Neural cell (in vitro differentiated cells): ENCODE measurements at regions not wholly inside any gene's neighbourhood (a gene's known extent, or its start where the extent isn't known, plus 50 kb on each side); places are given as distances from the start of the nearest gene placed in this dataset.

Experiments
- EZH2 ChIP-seq: fragments of 200-600, 300-800 bp; shearing (Covaris generic), sonication (generic); IDR thresholded peaks from 2 replicates; pipeline ENCODE4 v1.6.1; 2014; ENCODE audit warnings: antibody characterized with exemption, low read length, borderline replicate concordance, mild to moderate bottlenecking; ENCODE audit not compliant: insufficient read depth, poor library complexity, severe bottlenecking
- MXI1 ChIP-seq: fragments of 450-650 bp; conservative IDR thresholded peaks from 2 replicates; pipeline ENCODE4 v1.6.1; 2014; ENCODE audit warnings: antibody characterized with exemption, mild to moderate bottlenecking; ENCODE audit not compliant: poor library complexity, severe bottlenecking
- SMC3 ChIP-seq: fragments of 450-650 bp; conservative IDR thresholded peaks from 2 replicates; pipeline ENCODE4 v1.6.1; 2014; ENCODE audit warnings: antibody characterized with exemption, mild to moderate bottlenecking, moderate library complexity; ENCODE audit not compliant: poor library complexity
- TF ChIP-seq, protein P1 (sequence below): fragments of 450-650 bp; IDR thresholded peaks from 2 replicates; pipeline ENCODE4 v1.5.1; 2014; ENCODE audit warnings: antibody characterized with exemption, mild to moderate bottlenecking, moderate library complexity; ENCODE audit not compliant: poor library complexity, severe bottlenecking

DNA sequence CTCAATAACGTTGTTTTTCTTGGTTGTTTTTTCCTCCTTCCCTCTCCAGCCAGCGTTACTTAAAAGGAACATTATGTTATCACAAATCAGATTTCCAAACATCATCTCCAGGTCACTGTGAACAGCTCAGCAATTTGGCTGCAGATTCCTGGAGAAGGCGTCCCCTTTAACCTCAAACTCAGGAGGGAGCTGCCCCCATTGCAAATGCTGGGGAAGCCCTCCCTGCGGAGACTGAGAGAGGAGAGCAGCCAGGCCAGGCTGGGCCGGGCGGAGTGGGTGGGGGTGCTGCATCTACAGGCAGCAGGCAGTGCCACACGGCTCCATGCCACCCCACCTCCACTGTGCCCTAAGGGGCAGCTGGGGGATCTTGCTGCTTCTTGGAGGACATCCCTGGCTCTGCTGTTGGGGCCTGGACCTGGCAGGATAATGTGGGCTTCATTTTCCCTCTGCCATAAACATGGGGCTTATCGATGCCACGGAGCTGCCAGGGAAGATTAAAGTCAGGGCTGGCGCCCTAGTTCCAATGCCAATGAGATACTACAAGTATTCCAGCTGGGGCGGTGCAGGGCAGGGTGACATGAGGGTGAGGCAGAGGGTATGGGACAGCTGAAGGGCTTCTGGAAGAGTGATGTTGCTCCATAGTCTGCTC, 148.8 kb downstream of the PJA1 start:
- TF ChIP-seq, protein P1, sequence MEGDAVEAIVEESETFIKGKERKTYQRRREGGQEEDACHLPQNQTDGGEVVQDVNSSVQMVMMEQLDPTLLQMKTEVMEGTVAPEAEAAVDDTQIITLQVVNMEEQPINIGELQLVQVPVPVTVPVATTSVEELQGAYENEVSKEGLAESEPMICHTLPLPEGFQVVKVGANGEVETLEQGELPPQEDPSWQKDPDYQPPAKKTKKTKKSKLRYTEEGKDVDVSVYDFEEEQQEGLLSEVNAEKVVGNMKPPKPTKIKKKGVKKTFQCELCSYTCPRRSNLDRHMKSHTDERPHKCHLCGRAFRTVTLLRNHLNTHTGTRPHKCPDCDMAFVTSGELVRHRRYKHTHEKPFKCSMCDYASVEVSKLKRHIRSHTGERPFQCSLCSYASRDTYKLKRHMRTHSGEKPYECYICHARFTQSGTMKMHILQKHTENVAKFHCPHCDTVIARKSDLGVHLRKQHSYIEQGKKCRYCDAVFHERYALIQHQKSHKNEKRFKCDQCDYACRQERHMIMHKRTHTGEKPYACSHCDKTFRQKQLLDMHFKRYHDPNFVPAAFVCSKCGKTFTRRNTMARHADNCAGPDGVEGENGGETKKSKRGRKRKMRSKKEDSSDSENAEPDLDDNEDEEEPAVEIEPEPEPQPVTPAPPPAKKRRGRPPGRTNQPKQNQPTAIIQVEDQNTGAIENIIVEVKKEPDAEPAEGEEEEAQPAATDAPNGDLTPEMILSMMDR = no peak
- no peak for TF ChIP-seq SMC3
- TF ChIP-seq MXI1 = no peak
- no peak for TF ChIP-seq EZH2
